ENCODE measurements at regions not wholly inside any gene's neighbourhood (a gene's known extent, or its start where the extent isn't known, plus 50 kb on each side); places are given as distances from the start of the nearest gene placed in this dataset.

- Histone ChIP-seq H3K27ac (ENCODE audit: low read length) (no peak overlapping the region), H3K4me2 (ENCODE audit: low read length) (no peak overlapping the region), H3F3A (ENCODE audit: insufficient read depth, low read length, poor library complexity, severe bottlenecking) (no peaks in the 10 kb centered on the region), H2AFZ (ENCODE audit: low read depth, low read length) (no peak overlapping the region), H4K20me1 (ENCODE audit: insufficient read depth) (no peaks in the 10 kb centered on the region), H3K9me2 (ENCODE audit: insufficient read depth, low read length) (no peaks in the 10 kb centered on the region), H3K27me3 (ENCODE audit: insufficient read depth, low read depth, low read length) (no peaks in the 10 kb centered on the region), H3K4me3 (ENCODE audit: low read length) (no peak overlapping the region), H3K9ac (ENCODE audit: low read length) (no peak overlapping the region), H3K9me3 (ENCODE audit: low read length) (no peaks in the 10 kb centered on the region), H3K36me3 (ENCODE audit: insufficient read depth, low read length) (no peaks in the 10 kb centered on the region), H3K79me2 (replicated peaks; ENCODE audit: insufficient read depth, low read length) (no peaks in the 10 kb centered on the region)
- TF ChIP-seq SMC3 (conservative IDR thresholded peaks at IDR 0.05; ENCODE audit: poor library complexity) (no peak), TAF1 (IDR thresholded peaks at IDR 0.05; ENCODE audit: low read depth) (no peak), MXI1 (conservative IDR thresholded peaks at IDR 0.05; ENCODE audit: poor library complexity, severe bottlenecking) (no peak), POLR2AphosphoS5 (IDR thresholded peaks at IDR 0.05) (no peak), RAD21 (conservative IDR thresholded peaks at IDR 0.05) (no peak), REST (IDR thresholded peaks at IDR 0.05; ENCODE audit: borderline replicate concordance) (no peak), EZH2 (IDR thresholded peaks at IDR 0.05; ENCODE audit: borderline replicate concordance, insufficient read depth, low read length, poor library complexity, severe bottlenecking) (no peak), EP300 (conservative IDR thresholded peaks at IDR 0.05; ENCODE audit: poor library complexity, severe bottlenecking) (no peak), CTCF (IDR thresholded peaks at IDR 0.05; ENCODE audit: poor library complexity, severe bottlenecking) (no peak)
Measured at GRCh38 chr7:156463280-156463679, 177.3 kb upstream of the RNF32 start.

- Histone ChIP-seq H3K27ac (ENCODE audit: low read length) (no peak overlapping the region), H3K36me3 (ENCODE audit: insufficient read depth, low read length) (no peaks in the 10 kb centered on the region), H3K9me2 (ENCODE audit: insufficient read depth, low read length) (no peaks in the 10 kb centered on the region), H3K9me3 (ENCODE audit: low read length) (no peaks in the 10 kb centered on the region), H3K27me3 (ENCODE audit: insufficient read depth, low read depth, low read length) (no peaks in the 10 kb centered on the region), H3K79me2 (replicated peaks; ENCODE audit: insufficient read depth, low read length) (no peaks in the 10 kb centered on the region), H3F3A (ENCODE audit: insufficient read depth, low read length, poor library complexity, severe bottlenecking) (no peaks in the 10 kb centered on the region), H3K9ac (ENCODE audit: low read length) (no peak overlapping the region), H2AFZ (ENCODE audit: low read depth, low read length) (no peak overlapping the region), H4K20me1 (ENCODE audit: insufficient read depth) (no peaks in the 10 kb centered on the region), H3K4me3 (ENCODE audit: low read length) (no peak overlapping the region), H3K4me2 (ENCODE audit: low read length) (no peak overlapping the region)
- TF ChIP-seq EZH2 (IDR thresholded peaks at IDR 0.05; ENCODE audit: borderline replicate concordance, insufficient read depth, low read length, poor library complexity, severe bottlenecking) = no peak
Measured at GRCh38 chr7:156461881-156462665, 178.5 kb upstream of the RNF32 start.

All from neural cell (in vitro differentiated cells).